GM12892 (cell line): ENCODE measurements at regions not wholly inside any gene's neighbourhood (a gene's known extent, or its start where the extent isn't known, plus 50 kb on each side); places are given as distances from the start of the nearest gene placed in this dataset.

ENCODE experiments used
- POLR2A ChIP-seq: IDR thresholded peaks from 2 replicates; pipeline ENCODE4 v1.6.1; 2011; ENCODE audit warnings: low read depth, low read length, control low read depth
- POLR2AphosphoS5 ChIP-seq: IDR thresholded peaks from 2 replicates; pipeline ENCODE4 v1.6.1; 2011; ENCODE audit warnings: low read depth, low read length, control low read depth

DNA sequence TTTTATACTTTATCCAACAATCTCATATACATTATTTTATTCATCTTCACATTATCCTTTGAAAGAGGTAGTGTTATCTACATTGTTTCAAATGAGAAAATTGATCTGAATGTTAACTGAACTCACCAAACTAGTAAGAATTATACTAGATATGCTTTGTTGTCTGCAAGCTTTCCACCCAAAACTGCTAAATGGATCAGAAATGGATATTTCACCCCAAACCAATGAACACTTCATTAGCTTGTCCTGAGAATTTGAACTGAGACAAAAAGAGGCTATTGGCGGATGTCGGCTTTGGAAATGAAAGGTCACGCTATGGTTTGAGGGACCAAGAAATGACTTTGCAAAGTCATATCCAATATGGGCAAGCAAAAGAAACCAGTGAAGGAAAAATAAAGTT, 201.9 kb upstream of the TRPM3 start:
- TF ChIP-seq POLR2AphosphoS5 (no peak), POLR2A (no peak)
